ENCODE measurements at regions not wholly inside any gene's neighbourhood (a gene's known extent, or its start where the extent isn't known, plus 50 kb on each side); places are given as distances from the start of the nearest gene placed in this dataset.
"Not testable (repeated sequence)": the region's sequence is repeated elsewhere in the genome, so short reads cannot be mapped to it uniquely, and the experiment has no call there.

DNA sequence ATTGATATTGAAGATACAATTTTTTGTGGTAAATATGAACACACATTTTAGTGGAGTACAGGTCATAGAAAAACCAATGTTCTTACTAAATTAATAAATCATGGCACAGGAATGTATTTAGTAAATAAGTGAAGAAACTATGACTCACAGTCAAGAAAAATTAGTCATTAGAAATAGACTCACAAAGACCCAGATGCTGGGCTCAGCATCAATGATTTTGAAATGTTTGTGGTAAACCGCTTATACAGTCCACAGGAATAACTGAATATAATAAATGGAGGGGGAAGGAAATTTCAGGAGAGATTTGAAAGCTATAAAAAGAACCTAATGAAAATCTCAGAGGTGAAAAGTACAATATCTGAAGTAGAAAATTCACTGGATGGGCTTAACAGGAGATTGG lies 138.3 kb upstream of the ADCY1 start:
- POLR2A ChIA-PET = no interaction called here

DNA sequence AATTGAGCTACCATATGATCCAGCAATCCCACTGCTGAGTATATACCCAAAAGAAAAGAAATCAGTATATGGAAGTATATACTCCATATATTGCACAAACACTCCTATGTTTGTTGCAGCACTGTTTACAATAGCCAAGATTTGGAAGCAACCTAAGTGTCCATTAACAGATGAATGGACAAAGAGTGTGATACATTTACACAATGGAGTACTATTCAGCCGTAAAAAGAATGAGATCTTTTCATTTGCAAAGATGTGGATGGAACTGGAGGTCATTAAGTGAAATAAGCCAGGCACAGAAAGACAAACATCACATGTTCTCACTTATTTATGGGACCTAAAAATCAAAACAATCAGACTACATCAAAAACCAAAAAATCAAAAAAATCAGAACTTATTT lies 133.4 kb upstream of the ADCY1 start:
- POLR2A ChIA-PET; H3K36me3 Mint-ChIP-seq (ENCODE audit: low read depth); H3K4me1 Mint-ChIP-seq (ENCODE audit: low read depth); H3K4me3 Mint-ChIP-seq; DNase-seq; H3K4me1 ChIP-seq (ENCODE audit: insufficient read depth, low read length); H3K4me3 ChIP-seq (ENCODE audit: low read length); CTCF ChIA-PET; H3K27ac ChIP-seq (ENCODE audit: low read depth in 1 of 2, low read length in 2 of 2); ATAC-seq (ENCODE audit: poor library complexity); H3K9me3 Mint-ChIP-seq; H3K27ac Mint-ChIP-seq; intact Hi-C loops (cut with DNase I, micrococcal nuclease); H3K9me3 ChIP-seq (ENCODE audit: control insufficient read depth in 1 of 2, insufficient read depth in 1 of 2, low read length in 2 of 2); H3K36me3 ChIP-seq (ENCODE audit: insufficient read depth, low read length); H3K27me3 ChIP-seq (ENCODE audit: control insufficient read depth in 1 of 2, insufficient read depth in 2 of 2, low read length in 2 of 2): not testable (repeated sequence)
- H3K27me3 Mint-ChIP-seq = peaks cover 38% of the 10 kb centered on the region

More for the DNA sequence above, 138.3 kb upstream of the ADCY1 start:
- peaks cover 0 to 4% of the 10 kb centered on the region in 2 experiments for H3K9me3 ChIP-seq (ENCODE audit: control insufficient read depth in 1 of 2, insufficient read depth in 1 of 2, low read length in 2 of 2)
- H3K36me3 Mint-ChIP-seq (ENCODE audit: low read depth) = no peaks in the 10 kb centered on the region
- H3K4me3 ChIP-seq (ENCODE audit: low read length) = no peak overlapping the region
- no peaks in the 10 kb centered on the region for H3K36me3 ChIP-seq (ENCODE audit: insufficient read depth, low read length)
- intact Hi-C loops (cut with DNase I, micrococcal nuclease) = no loop called here
- ATAC-seq (ENCODE audit: poor library complexity) (no peak), DNase-seq (no peak)
- no peak overlapping the region for H3K27ac ChIP-seq (ENCODE audit: low read depth in 1 of 2, low read length in 2 of 2)
- no peak overlapping the region for H3K27ac Mint-ChIP-seq
- no peaks in the 10 kb centered on the region for H3K4me1 Mint-ChIP-seq (ENCODE audit: low read depth)
- TF ChIP-seq, protein P1, sequence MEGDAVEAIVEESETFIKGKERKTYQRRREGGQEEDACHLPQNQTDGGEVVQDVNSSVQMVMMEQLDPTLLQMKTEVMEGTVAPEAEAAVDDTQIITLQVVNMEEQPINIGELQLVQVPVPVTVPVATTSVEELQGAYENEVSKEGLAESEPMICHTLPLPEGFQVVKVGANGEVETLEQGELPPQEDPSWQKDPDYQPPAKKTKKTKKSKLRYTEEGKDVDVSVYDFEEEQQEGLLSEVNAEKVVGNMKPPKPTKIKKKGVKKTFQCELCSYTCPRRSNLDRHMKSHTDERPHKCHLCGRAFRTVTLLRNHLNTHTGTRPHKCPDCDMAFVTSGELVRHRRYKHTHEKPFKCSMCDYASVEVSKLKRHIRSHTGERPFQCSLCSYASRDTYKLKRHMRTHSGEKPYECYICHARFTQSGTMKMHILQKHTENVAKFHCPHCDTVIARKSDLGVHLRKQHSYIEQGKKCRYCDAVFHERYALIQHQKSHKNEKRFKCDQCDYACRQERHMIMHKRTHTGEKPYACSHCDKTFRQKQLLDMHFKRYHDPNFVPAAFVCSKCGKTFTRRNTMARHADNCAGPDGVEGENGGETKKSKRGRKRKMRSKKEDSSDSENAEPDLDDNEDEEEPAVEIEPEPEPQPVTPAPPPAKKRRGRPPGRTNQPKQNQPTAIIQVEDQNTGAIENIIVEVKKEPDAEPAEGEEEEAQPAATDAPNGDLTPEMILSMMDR (IDR thresholded peaks at IDR 0.05) = no peak
- peaks cover 47% of the 10 kb centered on the region for H3K27me3 Mint-ChIP-seq
- H3K27me3 ChIP-seq (ENCODE audit: control insufficient read depth in 1 of 2, insufficient read depth in 2 of 2, low read length in 2 of 2) = peaks cover 6 to 13% of the 10 kb centered on the region in 2 experiments
- H3K4me3 Mint-ChIP-seq = no peak overlapping the region
- no peaks in the 10 kb centered on the region for H3K9me3 Mint-ChIP-seq
- H3K4me1 ChIP-seq (ENCODE audit: insufficient read depth, low read length) = no peaks in the 10 kb centered on the region
- CTCF ChIA-PET = no interaction called here

DNA sequence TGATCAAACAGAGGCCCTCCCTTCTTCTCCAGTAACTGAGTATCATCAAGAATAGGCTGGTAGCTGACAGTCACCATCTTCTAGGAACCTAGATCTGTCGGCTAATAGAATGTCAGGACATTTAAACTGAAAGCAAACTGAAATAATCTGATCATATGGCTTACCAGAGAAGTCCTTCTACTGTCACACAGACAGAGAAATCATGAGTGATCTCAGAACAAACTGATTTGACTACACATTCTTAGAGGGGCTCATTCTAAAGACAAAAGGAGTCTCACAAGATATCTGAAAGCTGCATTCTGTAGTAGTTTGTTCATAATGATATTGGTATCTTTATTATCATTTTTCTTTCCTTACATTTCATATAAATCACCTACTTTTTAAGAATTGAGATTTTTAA lies 130.9 kb upstream of the ADCY1 start:
- intact Hi-C loops (cut with DNase I, micrococcal nuclease) = no loop called here
- Histone ChIP-seq H3K36me3 (ENCODE audit: insufficient read depth, low read length) (no peaks in the 10 kb centered on the region), H3K27ac (ENCODE audit: low read depth in 1 of 2, low read length in 2 of 2) (no peak overlapping the region), H3K9me3 (ENCODE audit: control insufficient read depth in 1 of 2, insufficient read depth in 1 of 2, low read length in 2 of 2) (no peaks in the 10 kb centered on the region), H3K4me3 (ENCODE audit: low read length) (no peak overlapping the region), H3K27me3 (ENCODE audit: control insufficient read depth in 1 of 2, insufficient read depth in 2 of 2, low read length in 2 of 2) (peaks cover 0 to 2% of the 10 kb centered on the region in 2 experiments), H3K4me1 (ENCODE audit: insufficient read depth, low read length) (no peaks in the 10 kb centered on the region)
- ChIA-PET POLR2A (no interaction called here), CTCF (no interaction called here)
- Mint-ChIP-seq H3K27ac (no peak overlapping the region), H3K36me3 (ENCODE audit: low read depth) (no peaks in the 10 kb centered on the region), H3K9me3 (peaks cover 2% of the 10 kb centered on the region), H3K4me3 (no peak overlapping the region), H3K27me3 (peaks cover 41% of the 10 kb centered on the region), H3K4me1 (ENCODE audit: low read depth) (no peaks in the 10 kb centered on the region)
- no peak for ATAC-seq (ENCODE audit: poor library complexity)
- TF ChIP-seq, protein P1 (IDR thresholded peaks at IDR 0.05) = no peak
- DNase-seq = no peak

DNA sequence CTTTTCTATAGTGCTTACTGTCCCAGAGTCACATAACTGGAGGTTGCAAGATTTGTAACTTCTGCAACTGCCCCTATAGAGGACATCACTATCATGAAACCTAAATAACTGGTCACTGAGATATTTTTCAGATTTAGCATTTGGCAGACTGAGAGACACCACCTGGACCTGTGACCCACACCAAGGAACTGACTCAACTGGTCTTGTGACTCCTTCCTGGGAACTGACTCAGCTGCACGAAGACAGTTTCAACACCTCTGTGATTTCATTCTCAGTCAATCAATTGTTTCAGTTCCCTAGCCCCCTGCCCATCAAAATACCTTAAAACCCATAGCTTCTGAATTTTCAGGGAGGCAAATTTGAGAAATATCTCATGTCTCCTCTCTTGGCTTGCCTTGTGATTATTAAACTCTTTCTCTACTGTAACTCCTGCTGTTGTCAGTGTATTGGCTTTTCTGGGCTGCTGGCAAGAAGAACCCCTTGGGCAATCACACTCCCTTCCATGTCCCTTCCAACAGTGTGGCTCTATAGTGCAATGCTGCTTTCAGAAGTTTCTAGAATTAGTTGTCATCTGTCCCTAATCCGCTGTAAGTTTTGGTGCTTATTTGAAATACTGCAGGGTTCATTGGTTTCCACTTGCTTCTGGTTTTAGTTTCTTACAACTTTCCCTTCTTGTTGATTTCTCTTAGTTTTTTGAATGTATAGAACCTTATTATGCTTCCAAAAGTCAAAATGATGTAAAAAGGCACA lies 127.8 kb upstream of the ADCY1 start:
- no peak overlapping the region for H3K4me3 Mint-ChIP-seq
- peaks cover 35% of the 10 kb centered on the region for H3K27me3 Mint-ChIP-seq
- no peak for ATAC-seq (ENCODE audit: poor library complexity)
- no peak overlapping the region for H3K27ac Mint-ChIP-seq
- ChIA-PET POLR2A (no interaction called here), CTCF (no interaction called here)
- H3K9me3 Mint-ChIP-seq = peaks cover 2% of the 10 kb centered on the region
- intact Hi-C loops (cut with DNase I, micrococcal nuclease) = no loop called here
- H3K27ac ChIP-seq (ENCODE audit: low read depth in 1 of 2, low read length in 2 of 2) = no peak overlapping the region
- H3K36me3 Mint-ChIP-seq (ENCODE audit: low read depth) = no peaks in the 10 kb centered on the region
- H3K4me1 ChIP-seq (ENCODE audit: insufficient read depth, low read length) = no peaks in the 10 kb centered on the region
- no peaks in the 10 kb centered on the region for H3K4me1 Mint-ChIP-seq (ENCODE audit: low read depth)
- no peak overlapping the region for H3K4me3 ChIP-seq (ENCODE audit: low read length)
- no peaks in the 10 kb centered on the region for H3K9me3 ChIP-seq (ENCODE audit: control insufficient read depth in 1 of 2, insufficient read depth in 1 of 2, low read length in 2 of 2)
- TF ChIP-seq, protein P1 (IDR thresholded peaks at IDR 0.05) = no peak
- H3K36me3 ChIP-seq (ENCODE audit: insufficient read depth, low read length) = no peaks in the 10 kb centered on the region
- H3K27me3 ChIP-seq (ENCODE audit: control insufficient read depth in 1 of 2, insufficient read depth in 2 of 2, low read length in 2 of 2) = peaks cover 5 to 6% of the 10 kb centered on the region in 2 experiments
- DNase-seq = no peak
